GM12878 (cell line): ENCODE measurements at regions not wholly inside any gene's neighbourhood (a gene's known extent, or its start where the extent isn't known, plus 50 kb on each side); places are given as distances from the start of the nearest gene placed in this dataset.

Experiments
- ATAC-seq: fragments of 200-7000 bp; cut with Tn5 transposase; 3 replicates; pipeline ENCODE4 v1.9.1; 2020; ENCODE audit warnings: mild to moderate bottlenecking, moderate library complexity
- BruUV-seq: library from RNA; stranded (reverse); fragments of 400-500 nt; replicated peaks from 2 replicates; lab custom pipeline; 2021; lab: Mats Ljungman, UMichigan
- CTCF ChIA-PET: fragments of 300-600 bp; sonication (Branson Sonifier 250); formaldehyde crosslinking; extraction: SDS; loops from one replicate; lab custom pipeline; 2021; ENCODE audit warnings: inconsistent platforms; lab: Yijun Ruan, JAX
- POLR2A ChIA-PET: fragments of 350-600 bp; formaldehyde crosslinking; extraction: SDS; loops from one replicate; lab custom pipeline; 2021; ENCODE audit warnings: inconsistent platforms; lab: Charles Lee
- RAD21 ChIA-PET: fragments of 300-600 bp; sonication (Branson Sonifier 250); formaldehyde crosslinking; loops from one replicate; lab custom pipeline; 2023; ENCODE audit warnings: antibody characterized with exemption; ENCODE audit not compliant: unreplicated experiment; lab: Charles Lee
- SMC1A ChIA-PET: fragments of 300-600 bp; sonication (Branson Sonifier 250); formaldehyde crosslinking; loops from one replicate; lab custom pipeline; 2023; ENCODE audit not compliant: unreplicated experiment, uncharacterized antibody; lab: Charles Lee
- DNase-seq: peaks from one replicate; pipeline ENCODE4 v3.0.0-alpha.2; 2011; ENCODE audit warnings: low read depth, low spot score
- FAIRE-seq: peaks from 3 replicates; lab custom pipeline; 2011; peaks lifted over from hg19 to GRCh38; lab: Jason Lieb, UNC
- H2AFZ ChIP-seq: 2 replicates; pipeline ENCODE4 v1.6.0; 2011; ENCODE audit warnings: low read depth, low read length, control low read depth; ENCODE audit not compliant: control insufficient read depth
- H3K27ac ChIP-seq: 2 replicates; pipeline ENCODE4 v1.5.1; 2011; ENCODE audit warnings: control low read depth; ENCODE audit not compliant: control insufficient read depth, insufficient read depth
- H3K27me3 ChIP-seq, 2 experiments: replicated peaks in 1 of 2; 2 replicates each; pipeline versions ENCODE4 v1.6.0 to v1.6.1; 2011; ENCODE audit warnings: low read length in 1 of 2; ENCODE audit not compliant: control insufficient read depth in 2 of 2, insufficient read depth in 2 of 2
- H3K36me3 ChIP-seq, 2 experiments: 2 replicates each; pipeline ENCODE4 v1.5.1; 2011; ENCODE audit warnings: low read length in 1 of 2; ENCODE audit not compliant: control insufficient read depth in 2 of 2, insufficient read depth in 2 of 2
- H3K4me1 ChIP-seq: 2 replicates; pipeline ENCODE4 v1.6.1; 2011; ENCODE audit warnings: mild to moderate bottlenecking, low read length, moderate library complexity, mixed read lengths; ENCODE audit not compliant: control insufficient read depth, insufficient read depth
- H3K4me2 ChIP-seq: 2 replicates; pipeline ENCODE4 v1.6.0; 2011; ENCODE audit warnings: control low read depth; ENCODE audit not compliant: control insufficient read depth, insufficient read depth
- H3K4me3 ChIP-seq: fragments of 200-600 bp; sonication (generic); 2 replicates; pipeline ENCODE4 v1.5.1; 2016
- H3K79me2 ChIP-seq: 2 replicates; pipeline ENCODE4 v1.6.0; 2011; ENCODE audit warnings: low read length; ENCODE audit not compliant: control insufficient read depth, insufficient read depth
- H3K9ac ChIP-seq: 2 replicates; pipeline ENCODE4 v1.8.0; 2011; ENCODE audit warnings: low read length, control low read depth, mixed read lengths; ENCODE audit not compliant: control insufficient read depth, insufficient read depth
- H3K9me3 ChIP-seq: replicated peaks from 3 replicates; pipeline ENCODE4 v1.5.1; 2011; ENCODE audit warnings: mild to moderate bottlenecking, low read length; ENCODE audit not compliant: control insufficient read depth, insufficient read depth
- H4K20me1 ChIP-seq: 2 replicates; pipeline ENCODE4 v1.6.0; 2011; ENCODE audit not compliant: control insufficient read depth, insufficient read depth
- BCLAF1 ChIP-seq: fragments of 450-650 bp; IDR thresholded peaks from 2 replicates; pipeline ENCODE4 v1.6.1; 2017; ENCODE audit warnings: antibody characterized with exemption, mild to moderate bottlenecking, moderate library complexity
- BRCA1 ChIP-seq: IDR thresholded peaks from 2 replicates; pipeline ENCODE4 v1.6.1; 2011; ENCODE audit warnings: low read depth, low read length, improper control_type of control experiment
- CBFB ChIP-seq: IDR thresholded peaks from 2 replicates; pipeline ENCODE4 v1.6.1; 2016; ENCODE audit warnings: antibody characterized with exemption, low read depth
- CREB1 ChIP-seq: IDR thresholded peaks from 2 replicates; pipeline ENCODE4 v1.6.1; 2012; ENCODE audit warnings: low read depth, mild to moderate bottlenecking, inconsistent platforms
- HCFC1 ChIP-seq: fragments of 150-350 bp; IDR thresholded peaks from 2 replicates; pipeline ENCODE4 v1.6.1; 2014; ENCODE audit warnings: low read length
- KAT2A ChIP-seq: conservative IDR thresholded peaks from 2 replicates; pipeline ENCODE4 v1.6.1; 2011; ENCODE audit warnings: low read depth, low read length; ENCODE audit not compliant: control insufficient read depth
- KLF5 ChIP-seq: fragments of 450-650 bp; IDR thresholded peaks from 2 replicates; pipeline ENCODE4 v1.6.1; 2014; ENCODE audit warnings: mild to moderate bottlenecking; ENCODE audit not compliant: partially characterized antibody
- NR2C2 ChIP-seq: IDR thresholded peaks from 2 replicates; pipeline ENCODE4 v1.6.1; 2011; ENCODE audit warnings: borderline replicate concordance, low read depth; ENCODE audit not compliant: control insufficient read depth, insufficient read length
- PAX5 ChIP-seq: IDR thresholded peaks from 2 replicates; pipeline ENCODE4 v1.6.1; 2011; ENCODE audit warnings: low read depth, low read length, borderline replicate concordance
- POLR2A ChIP-seq: IDR thresholded peaks from 2 replicates; pipeline ENCODE4 v1.6.1; 2011; ENCODE audit warnings: low read depth, mild to moderate bottlenecking, low read length
- SIX5 ChIP-seq: IDR thresholded peaks from 2 replicates; pipeline ENCODE4 v1.6.1; 2011; ENCODE audit warnings: mild to moderate bottlenecking, low read depth, low read length, moderate library complexity; ENCODE audit not compliant: severe bottlenecking
- STAT1 ChIP-seq: fragments of 450-650 bp; conservative IDR thresholded peaks from 2 replicates; pipeline ENCODE4 v1.6.1; 2014; ENCODE audit warnings: antibody characterized with exemption, mild to moderate bottlenecking
- SUPT20H ChIP-seq: IDR thresholded peaks from 2 replicates; pipeline ENCODE4 v1.6.1; 2011; ENCODE audit warnings: low read depth, mild to moderate bottlenecking, low read length, moderate library complexity, borderline replicate concordance; ENCODE audit not compliant: control insufficient read depth
- ZBTB40 ChIP-seq: fragments of 450-650 bp; IDR thresholded peaks from 2 replicates; pipeline ENCODE4 v1.6.1; 2016; ENCODE audit warnings: mild to moderate bottlenecking, moderate library complexity, borderline replicate concordance
- ZNF217 ChIP-seq: fragments of 450-650 bp; IDR thresholded peaks from 2 replicates; pipeline ENCODE4 v1.6.1; 2017; ENCODE audit warnings: antibody characterized with exemption, mild to moderate bottlenecking
- ZNF24 ChIP-seq: fragments of 450-650 bp; IDR thresholded peaks from 2 replicates; pipeline ENCODE4 v1.6.1; 2017; ENCODE audit warnings: antibody characterized with exemption, mild to moderate bottlenecking
- WGBS: methylation state at CpG from one replicate; pipeline ENCODE4 v1.1.6; 2016; ENCODE audit warnings: low lambda C conversion rate; ENCODE audit not compliant: insufficient replicate concordance, insufficient coverage; ENCODE audit errors: missing lambda C conversion rate; 5-methylcytosine and 5-hydroxymethylcytosine counted together
- in situ Hi-C: fragments of 300-500 bp; cut with MboI; formaldehyde crosslinking; loops from 9 replicates; pipeline ENCODE4 v1.14.3; 2018; ENCODE audit warnings: mixed read lengths
- intact Hi-C: fragments of 100-400 bp; cut with micrococcal nuclease; formaldehyde crosslinking; loops from one replicate; pipeline ENCODE4 v1.14.2; 2022; ENCODE audit not compliant: unreplicated experiment

- ATAC-seq (no peak; the same call in 2 of the 3 replicates), FAIRE-seq (peak; percentile 27), DNase-seq (no peak)
- intact Hi-C loops (loop anchor here (5.0 kb wide), 4 partner anchors 158 to 802 kb away; no protein-coding TSS in a partner anchor), in situ Hi-C loops (loop anchor here (25.0 kb wide), 1 partner anchor 677 kb away; no protein-coding TSS in a partner anchor)
- H3K9ac ChIP-seq: peak overlapping the region; percentile 100
- no TSS peak for BruUV-seq
- no peaks in the 10 kb centered on the region for H3K27me3 ChIP-seq
- no peaks in the 10 kb centered on the region for H4K20me1 ChIP-seq
- H2AFZ ChIP-seq: no peak overlapping the region
- SMC1A ChIA-PET: interaction anchor here (1.3 to 5.2 kb wide), 4 partner anchors 180 to 417 kb away, joined by 3 to 25 read pairs (median 6); no protein-coding TSS in a partner anchor
- peak overlapping the region; percentile 84 for H3K4me3 ChIP-seq
- H3K9me3 ChIP-seq: no peaks in the 10 kb centered on the region; the same call in none of the 3 replicates
- H3K79me2 ChIP-seq: peaks cover 95% of the 10 kb centered on the region
- CTCF ChIA-PET: interaction anchor here (0.6 to 8.2 kb wide), 8 partner anchors 30 to 557 kb away, joined by 3 to 180 read pairs (median 3); no protein-coding TSS in a partner anchor
- peak overlapping the region; percentile 86 for H3K4me2 ChIP-seq
- no peaks in the 10 kb centered on the region for H3K4me1 ChIP-seq
- RAD21 ChIA-PET: interaction anchor here (0.9 to 9.4 kb wide), 9 partner anchors 30 to 448 kb away, joined by 3 to 119 read pairs (median 6); no protein-coding TSS in a partner anchor
- H3K27ac ChIP-seq: peak overlapping the region; percentile 98
- POLR2A ChIA-PET: interaction anchor here (1.8 to 8.5 kb wide), 3 partner anchors 410 to 415 kb away, joined by 6 to 88 read pairs (median 10); no protein-coding TSS in a partner anchor
- peaks cover 10 to 45% of the 10 kb centered on the region in 2 experiments for H3K36me3 ChIP-seq
- 0% methylated on average over 2 of the region's 11 CpGs for WGBS
- no peak for TF ChIP-seq STAT1
- TF ChIP-seq SIX5: no peak
- TF ChIP-seq ZNF217: no peak
- 0 out of 2 replicates have a peak, but pooled peaks have one; percentile 3 for TF ChIP-seq CREB1
- TF ChIP-seq NR2C2: no peak
- TF ChIP-seq ZNF24: no peak
- no peak for TF ChIP-seq KAT2A
- TF ChIP-seq ZBTB40: 0 out of 2 replicates have a peak, but pooled peaks have one; percentile 7
- no peak for TF ChIP-seq BCLAF1
- TF ChIP-seq PAX5: 0 out of 2 replicates have a peak, but pooled peaks have one; percentile 3
- TF ChIP-seq CBFB: no peak
- peak; percentile 75 for TF ChIP-seq POLR2A
- TF ChIP-seq SUPT20H: no peak
- TF ChIP-seq KLF5: no peak
- no peak for TF ChIP-seq BRCA1
- TF ChIP-seq HCFC1: no peak
These were observed 333.6 kb downstream of the TMEM121 start for GRCh38 chr14:105859717-105860614.
